ENCODE measurements at regions not wholly inside any gene's neighbourhood (a gene's known extent, or its start where the extent isn't known, plus 50 kb on each side); places are given as distances from the start of the nearest gene placed in this dataset.

DNA sequence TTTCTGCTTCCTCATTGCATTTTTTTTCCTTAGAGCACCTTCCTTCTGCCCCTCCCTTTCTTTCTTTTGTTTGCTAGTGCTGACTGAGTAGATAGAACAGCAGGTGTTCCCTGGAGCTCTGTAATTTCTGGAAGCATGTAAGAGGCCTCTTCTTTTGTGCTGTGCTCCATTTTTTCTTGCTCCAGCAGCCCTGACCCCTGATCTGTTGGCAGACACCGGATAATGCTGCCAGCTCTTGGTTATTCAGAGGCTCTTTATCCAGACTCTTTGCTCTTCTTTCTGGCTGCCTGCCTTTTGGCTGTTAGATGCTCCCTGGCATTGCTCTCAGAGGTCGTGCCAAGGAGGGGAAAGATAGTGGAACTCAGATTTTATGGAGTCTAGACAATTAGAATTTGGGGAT lies 104.4 kb upstream of the RBMS3 start:
- Histone ChIP-seq H2BK15ac (ENCODE audit: low read length) (no peak overlapping the region), H3K18ac (ENCODE audit: low read length) (no peak overlapping the region), H2AK5ac (ENCODE audit: low read depth, low read length) (no peak overlapping the region), H2BK5ac (ENCODE audit: low read length) (no peak overlapping the region), H3K79me1 (ENCODE audit: low read depth, low read length) (no peaks in the 10 kb centered on the region), H3K4me3 (ENCODE audit: low read length in 2 of 2) (no peak overlapping the region), H3K9ac (ENCODE audit: low read depth, low read length, poor library complexity) (no peak overlapping the region), H3K27me3 (ENCODE audit: control insufficient read depth in 3 of 3, insufficient read depth in 3 of 3, low read depth in 1 of 3, low read length in 3 of 3) (no peaks in the 10 kb centered on the region), H4K8ac (ENCODE audit: low read depth, low read length) (no peak overlapping the region), H3K14ac (ENCODE audit: low read length) (no peak overlapping the region), H2AFZ (ENCODE audit: low read length) (no peak overlapping the region), H3K4ac (ENCODE audit: low read length) (no peak overlapping the region), H3K4me1 (ENCODE audit: control insufficient read depth in 2 of 2, insufficient read depth in 1 of 2, low read depth in 1 of 2, low read length in 2 of 2) (peaks cover 0 to 11% of the 10 kb centered on the region in 2 donors), H2BK12ac (ENCODE audit: low read length) (no peak overlapping the region), H3K4me2 (ENCODE audit: insufficient read depth, low read length, poor library complexity, severe bottlenecking) (no peak overlapping the region), H2BK120ac (ENCODE audit: low read depth, low read length) (no peak overlapping the region), H3K27ac (replicated peaks; ENCODE audit: low read length) (no peak overlapping the region), H3K36me3 (replicated peaks in 1 of 2; ENCODE audit: control insufficient read depth in 2 of 2, insufficient read depth in 2 of 2, low read length in 2 of 2) (no peaks in the 10 kb centered on the region), H4K91ac (ENCODE audit: low read depth, low read length, poor library complexity) (no peak overlapping the region), H3K23ac (ENCODE audit: low read depth, low read length, poor library complexity) (no peak overlapping the region), H3K9me3 (replicated peaks in 1 of 2; ENCODE audit: control insufficient read depth in 2 of 2, insufficient read depth in 1 of 2, low read depth in 1 of 2, low read length in 2 of 2) (no peaks in the 10 kb centered on the region)
- WGBS, 2 donors (ENCODE audit: extremely low coverage in 2 of 2, insufficient read length in 2 of 2, insufficient replicate concordance in 1 of 2) = no CpG with 5 or more reads among the region's 2 CpGs
- peak; percentile 23 for DNase-seq (ENCODE audit: low spot score)

GRCh38 chr3:29178809-29179793 lies 101.8 kb upstream of the RBMS3 start:
- no peak overlapping the region for H2AFZ ChIP-seq (ENCODE audit: low read length)

DNA sequence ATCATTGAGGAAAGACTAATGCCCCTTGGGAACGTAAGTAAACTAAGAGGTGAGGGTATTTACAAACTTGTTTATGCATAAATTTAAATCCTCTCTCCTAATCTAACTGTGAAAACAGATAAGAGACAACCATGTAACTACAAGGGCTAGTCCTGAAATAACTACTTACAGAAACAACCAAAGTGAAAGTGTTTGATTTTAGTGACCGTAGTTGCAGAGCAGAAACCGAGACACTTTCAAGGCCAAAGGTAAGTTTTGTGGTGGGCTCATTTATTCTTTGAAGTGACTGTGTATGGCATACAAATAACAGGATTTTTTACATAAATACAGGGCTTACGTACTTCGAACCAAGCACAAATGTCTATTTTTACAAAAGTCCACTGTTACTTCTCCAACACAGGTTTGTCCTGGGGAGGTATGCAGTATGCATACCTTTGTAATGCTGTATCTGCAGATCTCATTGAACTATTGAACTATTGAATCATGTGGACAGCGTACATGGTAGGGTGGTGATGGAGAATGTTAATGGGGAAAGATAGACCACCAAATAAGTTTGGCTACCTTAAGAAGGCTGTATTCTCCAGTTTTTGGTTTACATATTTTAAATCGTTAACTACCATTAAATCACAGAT lies 99.6 kb upstream of the RBMS3 start:
- H2BK12ac ChIP-seq (ENCODE audit: low read length) = no peak overlapping the region
- no peaks in the 10 kb centered on the region for H3K79me1 ChIP-seq (ENCODE audit: low read depth, low read length)
- H2BK15ac ChIP-seq (ENCODE audit: low read length) = no peak overlapping the region
- no peaks in the 10 kb centered on the region for H3K27me3 ChIP-seq (ENCODE audit: control insufficient read depth in 3 of 3, insufficient read depth in 3 of 3, low read depth in 1 of 3, low read length in 3 of 3)
- H4K8ac ChIP-seq (ENCODE audit: low read depth, low read length) = no peak overlapping the region
- H3K36me3 ChIP-seq (replicated peaks in 1 of 2; ENCODE audit: control insufficient read depth in 2 of 2, insufficient read depth in 2 of 2, low read length in 2 of 2) = no peaks in the 10 kb centered on the region
- no peak overlapping the region for H3K9ac ChIP-seq (ENCODE audit: low read depth, low read length, poor library complexity)
- DNase-seq (ENCODE audit: low spot score) = no peak
- no peak overlapping the region for H3K23ac ChIP-seq (ENCODE audit: low read depth, low read length, poor library complexity)
- no peak overlapping the region for H3K4ac ChIP-seq (ENCODE audit: low read length)
- H3K4me3 ChIP-seq (ENCODE audit: low read length in 2 of 2) = no peak overlapping the region
- H2AK5ac ChIP-seq (ENCODE audit: low read depth, low read length) = no peak overlapping the region
- no peak overlapping the region for H2BK120ac ChIP-seq (ENCODE audit: low read depth, low read length)
- H3K4me2 ChIP-seq (ENCODE audit: insufficient read depth, low read length, poor library complexity, severe bottlenecking) = no peak overlapping the region
- H3K18ac ChIP-seq (ENCODE audit: low read length) = no peak overlapping the region
- H4K91ac ChIP-seq (ENCODE audit: low read depth, low read length, poor library complexity) = no peak overlapping the region
- no peak overlapping the region for H3K14ac ChIP-seq (ENCODE audit: low read length)
- peaks cover 0 to 8% of the 10 kb centered on the region in 2 donors for H3K4me1 ChIP-seq (ENCODE audit: control insufficient read depth in 2 of 2, insufficient read depth in 1 of 2, low read depth in 1 of 2, low read length in 2 of 2)
- H2BK5ac ChIP-seq (ENCODE audit: low read length) = no peak overlapping the region
- H3K27ac ChIP-seq (replicated peaks; ENCODE audit: low read length) = no peak overlapping the region
- no CpG with 5 or more reads among the region's 7 CpGs for WGBS, 2 donors (ENCODE audit: extremely low coverage in 2 of 2, insufficient read length in 2 of 2, insufficient replicate concordance in 1 of 2)
- no peak overlapping the region for H2AFZ ChIP-seq (ENCODE audit: low read length)
- no peaks in the 10 kb centered on the region for H3K9me3 ChIP-seq (replicated peaks in 1 of 2; ENCODE audit: control insufficient read depth in 2 of 2, insufficient read depth in 1 of 2, low read depth in 1 of 2, low read length in 2 of 2)

More at GRCh38 chr3:29178809-29179793, 101.8 kb upstream of the RBMS3 start:
- Histone ChIP-seq H3K4me3 (ENCODE audit: low read length in 2 of 2) (no peak overlapping the region), H3K4me1 (ENCODE audit: control insufficient read depth in 2 of 2, insufficient read depth in 1 of 2, low read depth in 1 of 2, low read length in 2 of 2) (peaks cover 0 to 11% of the 10 kb centered on the region in 2 donors), H3K18ac (ENCODE audit: low read length) (no peak overlapping the region), H3K27ac (replicated peaks; ENCODE audit: low read length) (no peak overlapping the region), H3K79me1 (ENCODE audit: low read depth, low read length) (no peaks in the 10 kb centered on the region), H3K9me3 (replicated peaks in 1 of 2; ENCODE audit: control insufficient read depth in 2 of 2, insufficient read depth in 1 of 2, low read depth in 1 of 2, low read length in 2 of 2) (no peaks in the 10 kb centered on the region), H4K8ac (ENCODE audit: low read depth, low read length) (no peak overlapping the region), H2AK5ac (ENCODE audit: low read depth, low read length) (no peak overlapping the region), H2BK120ac (ENCODE audit: low read depth, low read length) (no peak overlapping the region), H3K27me3 (ENCODE audit: control insufficient read depth in 3 of 3, insufficient read depth in 3 of 3, low read depth in 1 of 3, low read length in 3 of 3) (no peaks in the 10 kb centered on the region), H2BK5ac (ENCODE audit: low read length) (no peak overlapping the region), H2BK15ac (ENCODE audit: low read length) (no peak overlapping the region), H3K9ac (ENCODE audit: low read depth, low read length, poor library complexity) (no peak overlapping the region), H3K23ac (ENCODE audit: low read depth, low read length, poor library complexity) (no peak overlapping the region), H2BK12ac (ENCODE audit: low read length) (no peak overlapping the region), H3K4ac (ENCODE audit: low read length) (no peak overlapping the region), H3K14ac (ENCODE audit: low read length) (no peak overlapping the region), H4K91ac (ENCODE audit: low read depth, low read length, poor library complexity) (no peak overlapping the region), H3K36me3 (replicated peaks in 1 of 2; ENCODE audit: control insufficient read depth in 2 of 2, insufficient read depth in 2 of 2, low read length in 2 of 2) (no peaks in the 10 kb centered on the region), H3K4me2 (ENCODE audit: insufficient read depth, low read length, poor library complexity, severe bottlenecking) (no peak overlapping the region)
- DNase-seq (ENCODE audit: low spot score) = no peak
- no CpG with 5 or more reads among the region's 4 CpGs for whole genome bisulfite sequencing, 2 donors (ENCODE audit: extremely low coverage in 2 of 2, insufficient read length in 2 of 2, insufficient replicate concordance in 1 of 2)

GRCh38 chr3:29181872-29182271 lies 99.0 kb upstream of the RBMS3 start:
- H2AFZ ChIP-seq (ENCODE audit: low read length) = no peak overlapping the region
- H3K4me1 ChIP-seq (ENCODE audit: control insufficient read depth in 2 of 2, insufficient read depth in 1 of 2, low read depth in 1 of 2, low read length in 2 of 2) = peaks cover 0 to 3% of the 10 kb centered on the region in 2 donors

More at GRCh38 chr3:29181872-29182271, 99.0 kb upstream of the RBMS3 start:
- Histone ChIP-seq H3K23ac (ENCODE audit: low read depth, low read length, poor library complexity) (no peak overlapping the region), H2BK15ac (ENCODE audit: low read length) (no peak overlapping the region), H2BK120ac (ENCODE audit: low read depth, low read length) (no peak overlapping the region), H3K27ac (replicated peaks; ENCODE audit: low read length) (no peak overlapping the region), H3K4me3 (ENCODE audit: low read length in 2 of 2) (no peak overlapping the region), H3K27me3 (ENCODE audit: control insufficient read depth in 3 of 3, insufficient read depth in 3 of 3, low read depth in 1 of 3, low read length in 3 of 3) (no peaks in the 10 kb centered on the region), H3K36me3 (replicated peaks in 1 of 2; ENCODE audit: control insufficient read depth in 2 of 2, insufficient read depth in 2 of 2, low read length in 2 of 2) (no peaks in the 10 kb centered on the region), H3K14ac (ENCODE audit: low read length) (no peak overlapping the region), H2BK5ac (ENCODE audit: low read length) (no peak overlapping the region), H3K9ac (ENCODE audit: low read depth, low read length, poor library complexity) (no peak overlapping the region), H3K79me1 (ENCODE audit: low read depth, low read length) (no peaks in the 10 kb centered on the region), H3K4ac (ENCODE audit: low read length) (no peak overlapping the region), H4K8ac (ENCODE audit: low read depth, low read length) (no peak overlapping the region), H3K18ac (ENCODE audit: low read length) (no peak overlapping the region), H2AK5ac (ENCODE audit: low read depth, low read length) (no peak overlapping the region), H3K4me2 (ENCODE audit: insufficient read depth, low read length, poor library complexity, severe bottlenecking) (no peak overlapping the region), H4K91ac (ENCODE audit: low read depth, low read length, poor library complexity) (no peak overlapping the region), H2BK12ac (ENCODE audit: low read length) (no peak overlapping the region), H3K9me3 (replicated peaks in 1 of 2; ENCODE audit: control insufficient read depth in 2 of 2, insufficient read depth in 1 of 2, low read depth in 1 of 2, low read length in 2 of 2) (no peaks in the 10 kb centered on the region)
- WGBS, 2 donors (ENCODE audit: extremely low coverage in 2 of 2, insufficient read length in 2 of 2, insufficient replicate concordance in 1 of 2) = no CpG with 5 or more reads among the region's 1 CpG
- DNase-seq (ENCODE audit: low spot score) = no peak
